PC-9 (cell line): ENCODE measurements at regions not wholly inside any gene's neighbourhood (a gene's known extent, or its start where the extent isn't known, plus 50 kb on each side); places are given as distances from the start of the nearest gene placed in this dataset.

Source experiments
- BruUV-seq: library from RNA; stranded (reverse); fragments of 400-500 nt; replicated peaks from 2 replicates; lab custom pipeline; 2021; lab: Mats Ljungman, UMichigan
- CTCF ChIA-PET: fragments of 300-600 bp; sonication (Branson Sonifier 250); formaldehyde crosslinking; loops from one replicate; lab custom pipeline; 2022; ENCODE audit warnings: antibody characterized with exemption; lab: Charles Lee
- POLR2A ChIA-PET: fragments of 300-600 bp; sonication (Branson Sonifier 250); formaldehyde crosslinking; loops from one replicate; lab custom pipeline; 2022; ENCODE audit warnings: antibody characterized with exemption; ENCODE audit not compliant: unreplicated experiment; lab: Charles Lee
- DNase-seq, 2 experiments: peaks; one replicate each; pipeline versions ENCODE4 v3.0.0 to v3.0.0-alpha.2; 2015 to 2022; ENCODE audit warnings: mixed read lengths in 1 of 2
- H2AFZ ChIP-seq: fragments of 200-600 bp; sonication (generic); 2 replicates; pipeline ENCODE4 v1.8.1; 2017; ENCODE audit warnings: antibody characterized with exemption
- H3F3A ChIP-seq: fragments of 200-600 bp; sonication (generic); 2 replicates; pipeline ENCODE4 v1.8.1; 2017; ENCODE audit warnings: antibody characterized with exemption, mild to moderate bottlenecking, low read depth; ENCODE audit not compliant: insufficient read depth
- H3K27ac ChIP-seq: fragments of 200-600 bp; sonication (generic); 2 replicates; pipeline ENCODE4 v1.6.1; 2016; ENCODE audit warnings: mixed run types
- H3K27me3 ChIP-seq: fragments of 200-600 bp; sonication (generic); 2 replicates; pipeline ENCODE4 v1.6.1; 2016; ENCODE audit warnings: low read depth, mixed run types; ENCODE audit not compliant: insufficient read depth
- H3K36me3 ChIP-seq: fragments of 200-600 bp; sonication (generic); 2 replicates; pipeline ENCODE4 v1.6.1; 2016; ENCODE audit warnings: low read depth, mixed run types
- H3K4me1 ChIP-seq: fragments of 200-600 bp; sonication (generic); replicated peaks from 2 replicates; pipeline ENCODE4 v1.6.1; 2016; ENCODE audit warnings: mixed run types; ENCODE audit not compliant: insufficient read depth
- H3K4me2 ChIP-seq: fragments of 200-600 bp; sonication (generic); 2 replicates; pipeline ENCODE4 v1.6.1; 2017; ENCODE audit warnings: mixed run types
- H3K4me3 ChIP-seq: fragments of 200-600 bp; sonication (generic); 2 replicates; pipeline ENCODE4 v1.6.1; 2016; ENCODE audit warnings: mixed run types
- H3K79me2 ChIP-seq: fragments of 200-600 bp; sonication (generic); 2 replicates; pipeline ENCODE4 v1.6.1; 2017; ENCODE audit warnings: low read depth, mixed run types
- H3K9me2 ChIP-seq: fragments of 200-600 bp; sonication (generic); 2 replicates; pipeline ENCODE4 v1.8.1; 2017; ENCODE audit warnings: mild to moderate bottlenecking; ENCODE audit not compliant: insufficient read depth
- H3K9me3 ChIP-seq: fragments of 200-600 bp; sonication (generic); 2 replicates; pipeline ENCODE4 v1.8.1; 2016; ENCODE audit warnings: low read depth; ENCODE audit not compliant: insufficient read depth
- H4K20me1 ChIP-seq: fragments of 200-600 bp; sonication (generic); 2 replicates; pipeline ENCODE4 v1.8.1; 2017; ENCODE audit not compliant: insufficient read depth
- CTCF ChIP-seq: fragments of 200-600 bp; sonication (generic); conservative IDR thresholded peaks from 2 replicates; pipeline ENCODE4 v1.6.1; 2017; ENCODE audit warnings: mixed run types, antibody characterized with exemption, mild to moderate bottlenecking, moderate library complexity
- EZH2 ChIP-seq: fragments of 200-600 bp; sonication (generic); IDR thresholded peaks from 2 replicates; pipeline ENCODE4 v1.8.0; 2017; ENCODE audit warnings: antibody characterized with exemption, low read depth
- intact Hi-C: fragments of 100-400 bp; cut with micrococcal nuclease; formaldehyde crosslinking; loops from one replicate; pipeline ENCODE4 v1.10.0; 2022; ENCODE audit not compliant: unreplicated experiment

DNA sequence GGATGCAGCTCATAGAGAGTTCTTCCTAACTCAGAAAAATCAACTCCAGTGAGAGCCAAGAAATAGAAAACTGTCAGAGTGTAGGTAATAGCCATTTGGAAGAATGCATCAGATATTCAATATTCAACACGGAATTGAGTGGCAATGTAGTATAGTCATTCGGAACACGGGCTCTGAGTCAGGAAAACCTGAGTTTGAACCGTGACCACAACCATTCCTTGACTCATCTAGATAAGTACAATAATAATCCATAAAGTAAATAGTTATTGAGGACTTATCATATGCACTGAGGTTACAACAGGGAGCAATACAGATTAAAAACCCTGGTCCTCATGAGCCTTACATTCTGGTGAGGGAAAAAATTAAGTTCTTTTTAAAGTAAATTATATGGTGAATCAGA is 62.6 kb upstream of the PHF21A start:
- peaks cover 22% of the 10 kb centered on the region for H3F3A ChIP-seq
- H4K20me1 ChIP-seq, result no peaks in the 10 kb centered on the region
- H3K36me3 ChIP-seq, result no peaks in the 10 kb centered on the region
- H3K27me3 ChIP-seq, result no peaks in the 10 kb centered on the region
- H3K9me3 ChIP-seq, result no peaks in the 10 kb centered on the region
- H3K79me2 ChIP-seq, result no peaks in the 10 kb centered on the region
- POLR2A ChIA-PET, result no interaction called here
- H3K9me2 ChIP-seq, result no peaks in the 10 kb centered on the region
- CTCF ChIA-PET, result no interaction called here
- peaks cover 39% of the 10 kb centered on the region for H3K4me1 ChIP-seq
- H3K27ac ChIP-seq, result peak overlapping the region; percentile 24
- no peak for TF ChIP-seq EZH2
- TF ChIP-seq CTCF, result no peak
- no TSS peak for BruUV-seq
- peak overlapping the region; percentile 55 for H3K4me2 ChIP-seq
- intact Hi-C loops, result no loop called here
- no peak overlapping the region for H3K4me3 ChIP-seq
- H2AFZ ChIP-seq, result no peak overlapping the region
- peak; percentile 23 to 94 for DNase-seq

DNA sequence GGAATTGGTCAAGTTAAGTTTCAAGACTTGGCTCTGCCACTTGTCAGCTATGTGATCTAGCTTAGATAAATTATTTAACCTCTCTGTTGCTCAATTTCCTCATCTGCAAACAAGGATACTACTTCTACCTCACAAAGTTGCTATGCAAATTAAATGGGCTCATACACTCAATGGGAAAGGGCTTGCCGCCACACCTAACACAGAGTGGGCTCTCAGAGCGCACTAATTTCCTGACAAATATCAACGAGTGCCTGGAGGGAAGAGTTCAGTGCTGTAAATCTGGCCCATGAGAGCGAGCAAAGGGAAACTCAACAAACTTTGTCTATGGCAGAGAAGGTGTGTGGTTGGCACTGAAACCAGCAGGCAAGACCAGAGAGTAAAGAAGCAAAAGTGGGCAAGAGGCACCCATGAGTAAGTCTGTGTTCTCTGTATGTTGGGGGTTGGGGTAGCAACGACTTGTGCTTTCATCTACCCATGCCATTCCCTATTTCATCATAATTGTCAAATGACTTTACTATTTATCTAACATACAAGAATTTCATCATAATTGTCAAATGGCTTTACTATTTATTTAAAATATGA is 60.7 kb upstream of the PHF21A start:
- intact Hi-C loops, result no loop called here
- no TSS peak for BruUV-seq
- Histone ChIP-seq H3K4me3 (no peak overlapping the region), H3F3A (peaks cover 22% of the 10 kb centered on the region), H3K79me2 (no peaks in the 10 kb centered on the region), H3K4me1 (peaks cover 40% of the 10 kb centered on the region), H3K9me2 (no peaks in the 10 kb centered on the region), H4K20me1 (no peaks in the 10 kb centered on the region), H3K36me3 (no peaks in the 10 kb centered on the region), H2AFZ (no peak overlapping the region), H3K27ac (no peak overlapping the region), H3K4me2 (no peak overlapping the region), H3K9me3 (no peaks in the 10 kb centered on the region), H3K27me3 (no peaks in the 10 kb centered on the region)
- TF ChIP-seq EZH2 (no peak), CTCF (no peak)
- POLR2A ChIA-PET, result interaction anchor here (0.6 kb wide), 1 partner anchor 179 kb away, joined by 3 read pairs; no protein-coding TSS in a partner anchor
- DNase-seq, result no peak
- CTCF ChIA-PET, result no interaction called here

GRCh38 chr11:46181387-46181786 is 60.1 kb upstream of the PHF21A start:
- no peaks in the 10 kb centered on the region for H4K20me1 ChIP-seq
- H3K27ac ChIP-seq, result no peak overlapping the region
- H3K4me3 ChIP-seq, result no peak overlapping the region
- BruUV-seq, result no TSS peak
- H3K4me1 ChIP-seq, result peaks cover 46% of the 10 kb centered on the region
- H3K36me3 ChIP-seq, result no peaks in the 10 kb centered on the region
- no peak for DNase-seq
- ChIA-PET POLR2A (interaction anchor here (0.6 kb wide), 1 partner anchor 179 kb away, joined by 3 read pairs; no protein-coding TSS in a partner anchor), CTCF (no interaction called here)
- no peaks in the 10 kb centered on the region for H3K9me2 ChIP-seq
- no peaks in the 10 kb centered on the region for H3K79me2 ChIP-seq
- H3K27me3 ChIP-seq, result no peaks in the 10 kb centered on the region
- H2AFZ ChIP-seq, result no peak overlapping the region
- intact Hi-C loops, result no loop called here
- no peak overlapping the region for H3K4me2 ChIP-seq
- peaks cover 22% of the 10 kb centered on the region for H3F3A ChIP-seq
- no peaks in the 10 kb centered on the region for H3K9me3 ChIP-seq
- TF ChIP-seq CTCF (no peak), EZH2 (no peak)
